NT2/D1 (cell line): ENCODE measurements at regions not wholly inside any gene's neighbourhood (a gene's known extent, or its start where the extent isn't known, plus 50 kb on each side); places are given as distances from the start of the nearest gene placed in this dataset.

ENCODE experiments used
- SUZ12 ChIP-seq: IDR thresholded peaks from 2 replicates; pipeline ENCODE4 v1.6.1; 2011; ENCODE audit not compliant: insufficient read length, insufficient read depth; ENCODE audit errors: extremely low read depth
- YY1 ChIP-seq: IDR thresholded peaks from 2 replicates; pipeline ENCODE4 v1.6.1; 2011; ENCODE audit not compliant: insufficient read length, insufficient read depth
- ZNF274 ChIP-seq: IDR thresholded peaks from 2 replicates; pipeline ENCODE4 v1.6.1; 2011; ENCODE audit warnings: mild to moderate bottlenecking, low read depth, low read length

DNA sequence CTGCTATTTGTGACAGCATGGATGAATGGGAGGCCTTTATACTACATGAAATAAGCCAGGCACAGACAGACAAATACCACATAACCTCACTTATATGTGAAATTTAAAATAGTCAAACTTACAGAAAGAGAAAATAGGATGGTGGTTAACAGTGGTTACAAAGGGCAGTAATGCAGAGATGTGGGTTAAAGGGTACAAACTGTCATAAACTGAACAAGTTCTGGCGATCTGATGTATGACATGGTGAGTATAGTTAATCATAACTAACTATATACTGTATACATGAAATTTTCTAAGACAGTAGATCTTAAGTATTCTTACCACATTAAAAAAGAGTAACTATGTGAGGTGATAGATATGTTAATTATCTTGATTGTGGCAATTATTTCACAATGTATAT, 558.1 kb upstream of the ZNF804A start:
- TF ChIP-seq SUZ12, result no peak
- no peak for TF ChIP-seq YY1
- no peak for TF ChIP-seq ZNF274
